Activated CD4-positive, alpha-beta T cell treated with anti-CD3 and anti-CD28 coated beads, Interleukin-2, Interleukin-6, amounts not matched to agents 100 ng/mL and 50 ng/mL, durations not matched to agents 16 hours and 8 hours (primary cell): ENCODE measurements at regions not wholly inside any gene's neighbourhood (a gene's known extent, or its start where the extent isn't known, plus 50 kb on each side); places are given as distances from the start of the nearest gene placed in this dataset.
"Not testable (repeated sequence)": the region's sequence is repeated elsewhere in the genome, so short reads cannot be mapped to it uniquely, and the experiment has no call there.

Experiments
- DNase-seq: peaks from one replicate; pipeline ENCODE4 v3.0.0-alpha.2; 2020

- no peak for DNase-seq
Observed at GRCh38 chr5:128813317-128814070, 151.8 kb upstream of the SLC27A6 start.

- no peak for DNase-seq
Observed at GRCh38 chr5:128815201-128815600, 150.1 kb upstream of the SLC27A6 start.

GRCh38 chr5:128825826-128826225 lies 139.5 kb upstream of the SLC27A6 start:
- no peak for DNase-seq

GRCh38 chr5:128826275-128826674 lies 139.0 kb upstream of the SLC27A6 start:
- DNase-seq = no peak

- no peak for DNase-seq
Observed at GRCh38 chr5:128836571-128836970, 128.7 kb upstream of the SLC27A6 start.

GRCh38 chr5:128838623-128839022 lies 126.7 kb upstream of the SLC27A6 start:
- DNase-seq = no peak

GRCh38 chr5:128842241-128842640 lies 123.0 kb upstream of the SLC27A6 start:
- DNase-seq = no peak

GRCh38 chr5:128844354-128844923 lies 120.8 kb upstream of the SLC27A6 start:
- DNase-seq = no peak

- no peak for DNase-seq
Observed at GRCh38 chr5:128850049-128850448, 115.2 kb upstream of the SLC27A6 start.

GRCh38 chr5:128854931-128855330 lies 110.4 kb upstream of the SLC27A6 start:
- DNase-seq = no peak

- no peak for DNase-seq
Observed at GRCh38 chr5:128857076-128857677, 108.1 kb upstream of the SLC27A6 start.

GRCh38 chr5:128858995-128859394 lies 106.3 kb upstream of the SLC27A6 start:
- DNase-seq = no peak

- not testable (repeated sequence) for DNase-seq
Observed at GRCh38 chr5:128861155-128861554, 104.1 kb upstream of the SLC27A6 start.

- no peak for DNase-seq
Observed at GRCh38 chr5:128869970-128870369, 95.3 kb upstream of the SLC27A6 start.

- DNase-seq = no peak
Observed at GRCh38 chr5:128870373-128870772, 94.9 kb upstream of the SLC27A6 start.

- DNase-seq = no peak
Observed at GRCh38 chr5:128870923-128871322, 94.4 kb upstream of the SLC27A6 start.

GRCh38 chr5:128876569-128877382 lies 88.5 kb upstream of the SLC27A6 start:
- DNase-seq = no peak

- DNase-seq = no peak
Observed at GRCh38 chr5:128877476-128877875, 87.8 kb upstream of the SLC27A6 start.

GRCh38 chr5:128881502-128882018 lies 83.7 kb upstream of the SLC27A6 start:
- DNase-seq = no peak

- no peak for DNase-seq
Observed at GRCh38 chr5:128885649-128886255, 79.5 kb upstream of the SLC27A6 start.

GRCh38 chr5:128895122-128895521 lies 70.2 kb upstream of the SLC27A6 start:
- no peak for DNase-seq

GRCh38 chr5:128896675-128897074 lies 68.6 kb upstream of the SLC27A6 start:
- DNase-seq = no peak

- DNase-seq = no peak
Observed at GRCh38 chr5:128903550-128903949, 61.7 kb upstream of the SLC27A6 start.
